B cell (primary cell): ENCODE measurements at regions not wholly inside any gene's neighbourhood (a gene's known extent, or its start where the extent isn't known, plus 50 kb on each side); places are given as distances from the start of the nearest gene placed in this dataset.

Experiments used
- EZH2 ChIP-seq: IDR thresholded peaks from 2 replicates; pipeline ENCODE4 v1.6.1; 2012; ENCODE audit warnings: borderline replicate concordance, low read depth, mild to moderate bottlenecking, moderate library complexity, low read length; ENCODE audit not compliant: insufficient read depth, poor library complexity, severe bottlenecking
- TF ChIP-seq, protein P1 (sequence below): fragments of 200-600 bp; IDR thresholded peaks from one replicate; pipeline ENCODE4 v1.8.0; 2022; ENCODE audit warnings: antibody characterized with exemption, mild to moderate bottlenecking

GRCh38 chr5:143687604-143688003 is 124.4 kb upstream of the HMHB1 start:
- TF ChIP-seq, protein P1, sequence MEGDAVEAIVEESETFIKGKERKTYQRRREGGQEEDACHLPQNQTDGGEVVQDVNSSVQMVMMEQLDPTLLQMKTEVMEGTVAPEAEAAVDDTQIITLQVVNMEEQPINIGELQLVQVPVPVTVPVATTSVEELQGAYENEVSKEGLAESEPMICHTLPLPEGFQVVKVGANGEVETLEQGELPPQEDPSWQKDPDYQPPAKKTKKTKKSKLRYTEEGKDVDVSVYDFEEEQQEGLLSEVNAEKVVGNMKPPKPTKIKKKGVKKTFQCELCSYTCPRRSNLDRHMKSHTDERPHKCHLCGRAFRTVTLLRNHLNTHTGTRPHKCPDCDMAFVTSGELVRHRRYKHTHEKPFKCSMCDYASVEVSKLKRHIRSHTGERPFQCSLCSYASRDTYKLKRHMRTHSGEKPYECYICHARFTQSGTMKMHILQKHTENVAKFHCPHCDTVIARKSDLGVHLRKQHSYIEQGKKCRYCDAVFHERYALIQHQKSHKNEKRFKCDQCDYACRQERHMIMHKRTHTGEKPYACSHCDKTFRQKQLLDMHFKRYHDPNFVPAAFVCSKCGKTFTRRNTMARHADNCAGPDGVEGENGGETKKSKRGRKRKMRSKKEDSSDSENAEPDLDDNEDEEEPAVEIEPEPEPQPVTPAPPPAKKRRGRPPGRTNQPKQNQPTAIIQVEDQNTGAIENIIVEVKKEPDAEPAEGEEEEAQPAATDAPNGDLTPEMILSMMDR, result no peak
- no peak for TF ChIP-seq EZH2
